ENCODE measurements at regions not wholly inside any gene's neighbourhood (a gene's known extent, or its start where the extent isn't known, plus 50 kb on each side); places are given as distances from the start of the nearest gene placed in this dataset.

- TF ChIP-seq EGR1 (IDR thresholded peaks at IDR 0.05) (no peak), CREB1 (IDR thresholded peaks at IDR 0.05; ENCODE audit: low read depth) (no peak), REST (IDR thresholded peaks at IDR 0.05; ENCODE audit: low read depth) (no peak), TAF1 (IDR thresholded peaks at IDR 0.05; ENCODE audit: low read depth) (no peak), MAX (IDR thresholded peaks at IDR 0.05) (no peak), ZBTB7A (IDR thresholded peaks at IDR 0.05; ENCODE audit: low read depth) (no peak), FOXM1 (IDR thresholded peaks at IDR 0.05; ENCODE audit: borderline replicate concordance, low read depth) (no peak), RAD21 (IDR thresholded peaks at IDR 0.05; ENCODE audit: low read depth) (no peak), CEBPB (IDR thresholded peaks at IDR 0.05) (no peak), TCF12 (IDR thresholded peaks at IDR 0.05; ENCODE audit: low read depth) (no peak), YY1 (IDR thresholded peaks at IDR 0.05; ENCODE audit: low read depth) (no peak), EP300 (IDR thresholded peaks at IDR 0.05; ENCODE audit: borderline replicate concordance) (no peak), NFIC (IDR thresholded peaks at IDR 0.05) (no peak)
- TF ChIP-seq, protein P1, sequence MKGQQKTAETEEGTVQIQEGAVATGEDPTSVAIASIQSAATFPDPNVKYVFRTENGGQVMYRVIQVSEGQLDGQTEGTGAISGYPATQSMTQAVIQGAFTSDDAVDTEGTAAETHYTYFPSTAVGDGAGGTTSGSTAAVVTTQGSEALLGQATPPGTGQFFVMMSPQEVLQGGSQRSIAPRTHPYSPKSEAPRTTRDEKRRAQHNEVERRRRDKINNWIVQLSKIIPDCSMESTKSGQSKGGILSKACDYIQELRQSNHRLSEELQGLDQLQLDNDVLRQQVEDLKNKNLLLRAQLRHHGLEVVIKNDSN (IDR thresholded peaks at IDR 0.05) = no peak
Observed at GRCh38 chr16:5595849-5596248, 498.3 kb upstream of the EEF2KMT start.

GRCh38 chr16:5590416-5590815 lies 492.8 kb upstream of the EEF2KMT start:
- TF ChIP-seq ZBTB7A (IDR thresholded peaks at IDR 0.05; ENCODE audit: low read depth) (no peak), CEBPB (IDR thresholded peaks at IDR 0.05) (no peak), EGR1 (IDR thresholded peaks at IDR 0.05) (no peak), RAD21 (IDR thresholded peaks at IDR 0.05; ENCODE audit: low read depth) (no peak), TAF1 (IDR thresholded peaks at IDR 0.05; ENCODE audit: low read depth) (no peak), REST (IDR thresholded peaks at IDR 0.05; ENCODE audit: low read depth) (no peak), MAX (IDR thresholded peaks at IDR 0.05) (no peak), NFIC (IDR thresholded peaks at IDR 0.05) (no peak), EP300 (IDR thresholded peaks at IDR 0.05; ENCODE audit: borderline replicate concordance) (no peak), YY1 (IDR thresholded peaks at IDR 0.05; ENCODE audit: low read depth) (no peak), CREB1 (IDR thresholded peaks at IDR 0.05; ENCODE audit: low read depth) (no peak), TCF12 (IDR thresholded peaks at IDR 0.05; ENCODE audit: low read depth) (no peak), FOXM1 (IDR thresholded peaks at IDR 0.05; ENCODE audit: borderline replicate concordance, low read depth) (no peak), TEAD4 (IDR thresholded peaks at IDR 0.05) (no peak)
- TF ChIP-seq, protein P1 (IDR thresholded peaks at IDR 0.05) = no peak

- TF ChIP-seq YY1 (IDR thresholded peaks at IDR 0.05; ENCODE audit: low read depth) (no peak), CEBPB (IDR thresholded peaks at IDR 0.05) (no peak), MAX (IDR thresholded peaks at IDR 0.05) (no peak), EGR1 (IDR thresholded peaks at IDR 0.05) (no peak)
- TF ChIP-seq, protein P1 (IDR thresholded peaks at IDR 0.05) = no peak
Observed at GRCh38 chr16:5589812-5590373, 492.3 kb upstream of the EEF2KMT start.

GRCh38 chr16:5584109-5584508 lies 486.5 kb upstream of the EEF2KMT start:
- TF ChIP-seq NFIC (IDR thresholded peaks at IDR 0.05) (no peak), CREB1 (IDR thresholded peaks at IDR 0.05; ENCODE audit: low read depth) (no peak), EP300 (IDR thresholded peaks at IDR 0.05; ENCODE audit: borderline replicate concordance) (no peak), TCF12 (IDR thresholded peaks at IDR 0.05; ENCODE audit: low read depth) (no peak), MAX (IDR thresholded peaks at IDR 0.05) (no peak), REST (IDR thresholded peaks at IDR 0.05; ENCODE audit: low read depth) (no peak), TEAD4 (IDR thresholded peaks at IDR 0.05) (no peak), FOXM1 (IDR thresholded peaks at IDR 0.05; ENCODE audit: borderline replicate concordance, low read depth) (no peak), ZBTB7A (IDR thresholded peaks at IDR 0.05; ENCODE audit: low read depth) (no peak), TAF1 (IDR thresholded peaks at IDR 0.05; ENCODE audit: low read depth) (no peak)
- TF ChIP-seq, protein P1 (IDR thresholded peaks at IDR 0.05) = no peak

All from Ishikawa (cell line).